Thyroid gland (tissue), 4 donors: ENCODE measurements at regions not wholly inside any gene's neighbourhood (a gene's known extent, or its start where the extent isn't known, plus 50 kb on each side); places are given as distances from the start of the nearest gene placed in this dataset.

Experiments used
- CTCF ChIP-seq, 6 experiments: fragments of 200-600 bp in 3 of 6; fragments of 450-650 bp in 3 of 6; sonication (generic) in 3 of 6; IDR thresholded peaks; one replicate each; pipeline ENCODE4 v1.5.1; 2016 to 2019; ENCODE audit warnings: antibody characterized with exemption in 6 of 6, mild to moderate bottlenecking in 2 of 6, inconsistent platforms in 1 of 6, moderate library complexity in 1 of 6
- POLR2A ChIP-seq, 2 donors: fragments of 450-650 bp; IDR thresholded peaks; one replicate each; pipeline ENCODE4 v1.6.1; 2017; ENCODE audit warnings: antibody characterized with exemption in 2 of 2, mild to moderate bottlenecking in 2 of 2, moderate library complexity in 1 of 2

DNA sequence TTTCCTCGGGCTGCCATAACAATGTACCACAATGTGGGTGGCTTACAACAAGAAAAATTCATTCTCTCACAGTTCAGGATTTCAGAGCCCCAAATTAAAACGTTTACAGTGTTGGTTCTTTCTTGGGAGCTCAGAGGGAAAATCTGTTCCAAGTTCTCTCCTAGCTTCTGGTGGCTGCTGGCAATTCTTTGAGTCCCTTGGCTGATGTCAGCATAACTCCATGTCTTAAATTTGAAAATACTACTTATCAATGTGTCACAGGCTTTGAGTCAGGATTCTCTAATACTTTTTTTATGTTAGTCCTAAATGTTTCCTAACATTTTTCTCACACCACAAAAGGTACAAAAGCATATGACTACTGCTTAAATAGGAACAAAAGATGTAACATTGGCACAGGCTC lies 198.4 kb upstream of the ATXN7L3B start:
- no peak for TF ChIP-seq CTCF (IDR thresholded peaks at IDR 0.05)
- no peak for TF ChIP-seq POLR2A (IDR thresholded peaks at IDR 0.05)
